ENCODE measurements at regions not wholly inside any gene's neighbourhood (a gene's known extent, or its start where the extent isn't known, plus 50 kb on each side); places are given as distances from the start of the nearest gene placed in this dataset.
A peak's percentile ranks its signal among the peaks of the same experiment; 100 is the strongest.

GRCh38 chrX:39665830-39666518 is 431.8 kb downstream of the BCOR start:
- no peak for DNase-seq (ENCODE audit: extremely low read depth in 1 of 11, low read depth in 9 of 11, low spot score in 4 of 11)

- no peak for DNase-seq (ENCODE audit: extremely low read depth in 1 of 11, low read depth in 9 of 11, low spot score in 4 of 11)
These were observed 430.6 kb downstream of the BCOR start for GRCh38 chrX:39667191-39667590.

GRCh38 chrX:39667736-39668482 is 429.8 kb downstream of the BCOR start:
- DNase-seq (ENCODE audit: extremely low read depth in 1 of 11, low read depth in 9 of 11, low spot score in 4 of 11): no peak

GRCh38 chrX:39669668-39670067 is 428.1 kb downstream of the BCOR start:
- no peak for DNase-seq (ENCODE audit: extremely low read depth in 1 of 11, low read depth in 9 of 11, low spot score in 4 of 11)

GRCh38 chrX:39670281-39670680 is 427.5 kb downstream of the BCOR start:
- DNase-seq (ENCODE audit: extremely low read depth in 1 of 11, low read depth in 9 of 11, low spot score in 4 of 11): no peak

- no peak for DNase-seq (ENCODE audit: extremely low read depth in 1 of 11, low read depth in 9 of 11, low spot score in 4 of 11)
These were observed 425.4 kb downstream of the BCOR start for GRCh38 chrX:39672405-39672804.

GRCh38 chrX:39674490-39675161 is 423.1 kb downstream of the BCOR start:
- no peak for DNase-seq (ENCODE audit: extremely low read depth in 1 of 11, low read depth in 9 of 11, low spot score in 4 of 11)

- no peak for DNase-seq (ENCODE audit: extremely low read depth in 1 of 11, low read depth in 9 of 11, low spot score in 4 of 11)
These were observed 422.6 kb downstream of the BCOR start for GRCh38 chrX:39675162-39675553.

GRCh38 chrX:39675619-39676018 is 422.1 kb downstream of the BCOR start:
- no peak for DNase-seq (ENCODE audit: extremely low read depth in 1 of 11, low read depth in 9 of 11, low spot score in 4 of 11)

GRCh38 chrX:39676434-39676833 is 421.3 kb downstream of the BCOR start:
- DNase-seq (ENCODE audit: extremely low read depth in 1 of 11, low read depth in 9 of 11, low spot score in 4 of 11): no peak

- DNase-seq (ENCODE audit: extremely low read depth in 1 of 11, low read depth in 9 of 11, low spot score in 4 of 11): no peak
These were observed 420.2 kb downstream of the BCOR start for GRCh38 chrX:39677585-39677977.

- no peak for DNase-seq (ENCODE audit: extremely low read depth in 1 of 11, low read depth in 9 of 11, low spot score in 4 of 11)
These were observed 419.6 kb downstream of the BCOR start for GRCh38 chrX:39677978-39678791.

- DNase-seq (ENCODE audit: extremely low read depth in 1 of 11, low read depth in 9 of 11, low spot score in 4 of 11): no peak
These were observed 418.8 kb downstream of the BCOR start for GRCh38 chrX:39678914-39679313.

- no peak for DNase-seq (ENCODE audit: extremely low read depth in 1 of 11, low read depth in 9 of 11, low spot score in 4 of 11)
These were observed 418.1 kb downstream of the BCOR start for GRCh38 chrX:39679497-39680157.

- no peak for DNase-seq (ENCODE audit: extremely low read depth in 1 of 11, low read depth in 9 of 11, low spot score in 4 of 11)
These were observed 415.9 kb downstream of the BCOR start for GRCh38 chrX:39681885-39682284.

- DNase-seq (ENCODE audit: extremely low read depth in 1 of 11, low read depth in 9 of 11, low spot score in 4 of 11): no peak
These were observed 415.0 kb downstream of the BCOR start for GRCh38 chrX:39682778-39683177.

GRCh38 chrX:39688219-39688575 is 409.6 kb downstream of the BCOR start:
- no peak for DNase-seq (ENCODE audit: extremely low read depth in 1 of 11, low read depth in 9 of 11, low spot score in 4 of 11)

GRCh38 chrX:39688576-39689375 is 409.0 kb downstream of the BCOR start:
- peak in 3 of 11 donors; percentile 56 to 66 (median 58) for DNase-seq (ENCODE audit: extremely low read depth in 1 of 11, low read depth in 9 of 11, low spot score in 4 of 11)

All from renal cortex interstitium (tissue), 11 donors.